ENCODE measurements at regions not wholly inside any gene's neighbourhood (a gene's known extent, or its start where the extent isn't known, plus 50 kb on each side); places are given as distances from the start of the nearest gene placed in this dataset.

DNA sequence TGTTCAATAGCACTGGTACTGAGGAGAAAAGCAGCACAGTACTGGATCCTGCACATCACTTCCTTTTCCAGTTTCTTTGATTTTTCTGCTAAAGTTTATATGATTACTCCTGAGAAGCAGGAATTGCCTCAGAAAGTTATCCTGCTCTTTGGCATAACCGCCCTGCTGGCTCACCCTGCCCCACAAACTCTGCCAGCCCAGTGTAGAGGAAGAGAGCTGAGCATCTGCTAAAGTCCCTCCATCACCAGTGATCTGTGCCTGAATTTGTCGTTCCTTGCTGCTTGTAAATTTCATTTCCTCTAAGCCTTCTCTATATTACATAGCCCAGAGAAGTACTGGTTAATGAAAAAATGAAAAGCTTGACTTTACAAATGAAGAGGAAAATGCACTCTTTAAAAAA, 87.0 kb upstream of the C1orf21 start:
- ChIA-PET POLR2A (ENCODE audit: unreplicated experiment) (interaction anchor here (0.6 kb wide), 2 partner anchors 87 to 664 kb away, joined by 4 to 6 read pairs; partner anchors contain the start of gene C1orf21), CTCF (no interaction called here)
- Histone ChIP-seq H3K27me3 (ENCODE audit: insufficient read depth, low read depth) (no peaks in the 10 kb centered on the region), H3K4me1 (replicated peaks; ENCODE audit: insufficient read depth) (no peaks in the 10 kb centered on the region), H3K9me3 (ENCODE audit: insufficient read depth, low read depth) (no peaks in the 10 kb centered on the region), H3K4me2 (no peak overlapping the region), H3K9me2 (ENCODE audit: insufficient read depth) (no peaks in the 10 kb centered on the region), H3K4me3 (no peak overlapping the region), H2AFZ (no peak overlapping the region), H4K20me1 (ENCODE audit: insufficient read depth) (no peaks in the 10 kb centered on the region), H3K27ac (no peak overlapping the region), H3F3A (ENCODE audit: insufficient read depth, low read depth) (no peaks in the 10 kb centered on the region), H3K36me3 (ENCODE audit: low read depth) (no peaks in the 10 kb centered on the region), H3K79me2 (ENCODE audit: low read depth) (no peaks in the 10 kb centered on the region)
- intact Hi-C loops (cut with micrococcal nuclease; ENCODE audit: unreplicated experiment): no loop called here
- TF ChIP-seq, protein P1, sequence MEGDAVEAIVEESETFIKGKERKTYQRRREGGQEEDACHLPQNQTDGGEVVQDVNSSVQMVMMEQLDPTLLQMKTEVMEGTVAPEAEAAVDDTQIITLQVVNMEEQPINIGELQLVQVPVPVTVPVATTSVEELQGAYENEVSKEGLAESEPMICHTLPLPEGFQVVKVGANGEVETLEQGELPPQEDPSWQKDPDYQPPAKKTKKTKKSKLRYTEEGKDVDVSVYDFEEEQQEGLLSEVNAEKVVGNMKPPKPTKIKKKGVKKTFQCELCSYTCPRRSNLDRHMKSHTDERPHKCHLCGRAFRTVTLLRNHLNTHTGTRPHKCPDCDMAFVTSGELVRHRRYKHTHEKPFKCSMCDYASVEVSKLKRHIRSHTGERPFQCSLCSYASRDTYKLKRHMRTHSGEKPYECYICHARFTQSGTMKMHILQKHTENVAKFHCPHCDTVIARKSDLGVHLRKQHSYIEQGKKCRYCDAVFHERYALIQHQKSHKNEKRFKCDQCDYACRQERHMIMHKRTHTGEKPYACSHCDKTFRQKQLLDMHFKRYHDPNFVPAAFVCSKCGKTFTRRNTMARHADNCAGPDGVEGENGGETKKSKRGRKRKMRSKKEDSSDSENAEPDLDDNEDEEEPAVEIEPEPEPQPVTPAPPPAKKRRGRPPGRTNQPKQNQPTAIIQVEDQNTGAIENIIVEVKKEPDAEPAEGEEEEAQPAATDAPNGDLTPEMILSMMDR (conservative IDR thresholded peaks at IDR 0.05): no peak
- DNase-seq: no peak
- BruUV-seq (replicated peaks): no TSS peak

DNA sequence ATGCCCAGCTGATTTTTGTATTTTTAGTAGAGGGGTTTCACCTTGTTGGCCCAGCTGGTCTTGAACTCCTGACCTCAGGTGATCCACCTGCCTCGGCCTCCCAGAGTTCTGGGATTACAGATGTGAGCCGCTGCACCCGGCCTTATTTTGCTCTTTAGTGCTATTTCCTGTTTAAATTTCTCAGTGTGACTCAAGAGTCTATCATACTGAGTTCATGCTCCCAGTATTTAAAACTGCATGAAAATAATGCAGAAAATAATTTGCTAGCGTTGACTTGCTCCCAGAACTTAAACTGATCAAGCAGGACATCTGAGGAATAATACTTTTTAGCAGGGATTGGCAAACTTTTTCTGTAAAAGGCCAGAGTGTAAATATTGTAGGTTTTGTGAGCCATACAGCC, 86.4 kb upstream of the C1orf21 start:
- Histone ChIP-seq H3K4me1 (replicated peaks; ENCODE audit: insufficient read depth) (no peaks in the 10 kb centered on the region), H3K79me2 (ENCODE audit: low read depth) (no peaks in the 10 kb centered on the region), H3K9me2 (ENCODE audit: insufficient read depth) (no peaks in the 10 kb centered on the region), H3K9me3 (ENCODE audit: insufficient read depth, low read depth) (no peaks in the 10 kb centered on the region), H2AFZ (no peak overlapping the region), H3K36me3 (ENCODE audit: low read depth) (no peaks in the 10 kb centered on the region), H3K4me3 (no peak overlapping the region), H3K27ac (no peak overlapping the region), H4K20me1 (ENCODE audit: insufficient read depth) (no peaks in the 10 kb centered on the region), H3K27me3 (ENCODE audit: insufficient read depth, low read depth) (no peaks in the 10 kb centered on the region), H3F3A (ENCODE audit: insufficient read depth, low read depth) (no peaks in the 10 kb centered on the region), H3K4me2 (no peak overlapping the region)
- ChIA-PET CTCF (no interaction called here), POLR2A (ENCODE audit: unreplicated experiment) (no interaction called here)
- intact Hi-C loops (cut with micrococcal nuclease; ENCODE audit: unreplicated experiment): no loop called here
- DNase-seq: no peak
- TF ChIP-seq EZH2 (IDR thresholded peaks at IDR 0.05; ENCODE audit: low read depth): no peak
- TF ChIP-seq, protein P1 (conservative IDR thresholded peaks at IDR 0.05): no peak
- no TSS peak for BruUV-seq (replicated peaks)

DNA sequence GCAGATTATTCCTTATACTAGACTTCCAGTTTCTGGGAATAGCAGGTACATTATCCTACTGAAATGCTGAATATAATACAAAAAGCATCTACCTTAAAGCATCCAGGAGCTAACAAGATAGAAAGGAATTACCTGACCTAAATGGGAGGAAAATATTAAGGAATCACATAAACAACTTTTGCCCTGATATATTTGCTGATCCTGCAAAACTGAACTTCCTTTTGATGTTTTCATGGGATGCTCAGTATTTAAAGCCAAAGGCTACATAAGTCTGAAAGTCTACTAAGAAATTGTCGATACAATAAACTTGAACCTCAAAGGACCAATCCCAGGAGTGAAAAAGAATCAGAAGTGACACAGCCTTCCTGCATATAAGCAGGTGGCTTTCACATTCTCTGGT, 85.6 kb upstream of the C1orf21 start:
- no TSS peak for BruUV-seq (replicated peaks)
- ChIA-PET CTCF (no interaction called here), POLR2A (ENCODE audit: unreplicated experiment) (no interaction called here)
- H3F3A ChIP-seq (ENCODE audit: insufficient read depth, low read depth): no peaks in the 10 kb centered on the region
- no peak overlapping the region for H3K4me3 ChIP-seq
- no peaks in the 10 kb centered on the region for H3K4me1 ChIP-seq (replicated peaks; ENCODE audit: insufficient read depth)
- TF ChIP-seq EZH2 (IDR thresholded peaks at IDR 0.05; ENCODE audit: low read depth): no peak
- TF ChIP-seq, protein P1 (conservative IDR thresholded peaks at IDR 0.05): no peak
- intact Hi-C loops (cut with micrococcal nuclease; ENCODE audit: unreplicated experiment): no loop called here
- no peaks in the 10 kb centered on the region for H3K27me3 ChIP-seq (ENCODE audit: insufficient read depth, low read depth)
- no peaks in the 10 kb centered on the region for H4K20me1 ChIP-seq (ENCODE audit: insufficient read depth)
- no peak overlapping the region for H3K27ac ChIP-seq
- H3K4me2 ChIP-seq: no peak overlapping the region
- H3K9me2 ChIP-seq (ENCODE audit: insufficient read depth): no peaks in the 10 kb centered on the region
- H3K9me3 ChIP-seq (ENCODE audit: insufficient read depth, low read depth): no peaks in the 10 kb centered on the region
- no peaks in the 10 kb centered on the region for H3K79me2 ChIP-seq (ENCODE audit: low read depth)
- H2AFZ ChIP-seq: no peak overlapping the region
- no peaks in the 10 kb centered on the region for H3K36me3 ChIP-seq (ENCODE audit: low read depth)
- DNase-seq: no peak
